ENCODE measurements at regions not wholly inside any gene's neighbourhood (a gene's known extent, or its start where the extent isn't known, plus 50 kb on each side); places are given as distances from the start of the nearest gene placed in this dataset.

- H2AFZ ChIP-seq (ENCODE audit: low read depth, low read length) = no peak overlapping the region
- TF ChIP-seq RAD21 (conservative IDR thresholded peaks at IDR 0.05) (no peak), POLR2AphosphoS5 (IDR thresholded peaks at IDR 0.05) (no peak), TAF1 (IDR thresholded peaks at IDR 0.05; ENCODE audit: low read depth) (no peak), EZH2 (IDR thresholded peaks at IDR 0.05; ENCODE audit: borderline replicate concordance, insufficient read depth, low read length, poor library complexity, severe bottlenecking) (no peak), EP300 (conservative IDR thresholded peaks at IDR 0.05; ENCODE audit: poor library complexity, severe bottlenecking) (no peak), CTCF (IDR thresholded peaks at IDR 0.05; ENCODE audit: poor library complexity, severe bottlenecking) (no peak), SMC3 (conservative IDR thresholded peaks at IDR 0.05; ENCODE audit: poor library complexity) (no peak), MXI1 (conservative IDR thresholded peaks at IDR 0.05; ENCODE audit: poor library complexity, severe bottlenecking) (no peak), REST (IDR thresholded peaks at IDR 0.05; ENCODE audit: borderline replicate concordance) (no peak)
- no peaks in the 10 kb centered on the region for H3K27me3 ChIP-seq (ENCODE audit: insufficient read depth, low read depth, low read length)
- no peaks in the 10 kb centered on the region for H4K20me1 ChIP-seq (ENCODE audit: insufficient read depth)
- no peak overlapping the region for H3K9ac ChIP-seq (ENCODE audit: low read length)
- no peak overlapping the region for H3K4me3 ChIP-seq (ENCODE audit: low read length)
- H3K36me3 ChIP-seq (ENCODE audit: insufficient read depth, low read length) = no peaks in the 10 kb centered on the region
- H3K9me2 ChIP-seq (ENCODE audit: insufficient read depth, low read length) = no peaks in the 10 kb centered on the region
- H3K79me2 ChIP-seq (replicated peaks; ENCODE audit: insufficient read depth, low read length) = no peaks in the 10 kb centered on the region
- no peaks in the 10 kb centered on the region for H3F3A ChIP-seq (ENCODE audit: insufficient read depth, low read length, poor library complexity, severe bottlenecking)
- no peaks in the 10 kb centered on the region for H3K9me3 ChIP-seq (ENCODE audit: low read length)
- no peak overlapping the region for H3K27ac ChIP-seq (ENCODE audit: low read length)
- H3K4me2 ChIP-seq (ENCODE audit: low read length) = no peak overlapping the region
Observed at GRCh38 chr6:95935736-95936135, 80.0 kb upstream of the FUT9 start.

GRCh38 chr6:95946906-95947305 is 68.9 kb upstream of the FUT9 start:
- no peaks in the 10 kb centered on the region for H3K36me3 ChIP-seq (ENCODE audit: insufficient read depth, low read length)
- no peaks in the 10 kb centered on the region for H3F3A ChIP-seq (ENCODE audit: insufficient read depth, low read length, poor library complexity, severe bottlenecking)
- H3K27me3 ChIP-seq (ENCODE audit: insufficient read depth, low read depth, low read length) = no peaks in the 10 kb centered on the region
- TF ChIP-seq MXI1 (conservative IDR thresholded peaks at IDR 0.05; ENCODE audit: poor library complexity, severe bottlenecking) (no peak), POLR2AphosphoS5 (IDR thresholded peaks at IDR 0.05) (no peak), REST (IDR thresholded peaks at IDR 0.05; ENCODE audit: borderline replicate concordance) (no peak), EZH2 (IDR thresholded peaks at IDR 0.05; ENCODE audit: borderline replicate concordance, insufficient read depth, low read length, poor library complexity, severe bottlenecking) (no peak), TAF1 (IDR thresholded peaks at IDR 0.05; ENCODE audit: low read depth) (no peak), EP300 (conservative IDR thresholded peaks at IDR 0.05; ENCODE audit: poor library complexity, severe bottlenecking) (no peak), CTCF (IDR thresholded peaks at IDR 0.05; ENCODE audit: poor library complexity, severe bottlenecking) (no peak), RAD21 (conservative IDR thresholded peaks at IDR 0.05) (no peak), SMC3 (conservative IDR thresholded peaks at IDR 0.05; ENCODE audit: poor library complexity) (no peak)
- H3K4me2 ChIP-seq (ENCODE audit: low read length) = no peak overlapping the region
- H3K9me3 ChIP-seq (ENCODE audit: low read length) = no peaks in the 10 kb centered on the region
- H3K9ac ChIP-seq (ENCODE audit: low read length) = no peak overlapping the region
- no peaks in the 10 kb centered on the region for H4K20me1 ChIP-seq (ENCODE audit: insufficient read depth)
- H2AFZ ChIP-seq (ENCODE audit: low read depth, low read length) = no peak overlapping the region
- no peaks in the 10 kb centered on the region for H3K9me2 ChIP-seq (ENCODE audit: insufficient read depth, low read length)
- no peak overlapping the region for H3K4me3 ChIP-seq (ENCODE audit: low read length)
- H3K79me2 ChIP-seq (replicated peaks; ENCODE audit: insufficient read depth, low read length) = no peaks in the 10 kb centered on the region
- no peak overlapping the region for H3K27ac ChIP-seq (ENCODE audit: low read length)
